Posterior cingulate gyrus (tissue), 11 donors: ENCODE measurements at regions not wholly inside any gene's neighbourhood (a gene's known extent, or its start where the extent isn't known, plus 50 kb on each side); places are given as distances from the start of the nearest gene placed in this dataset.
A peak's percentile ranks its signal among the peaks of the same experiment; 100 is the strongest.

Experiments
- DNase-seq, 10 donors: peaks; one replicate each; pipeline versions ENCODE4 v3.0.0 to v3.0.0-alpha.2; 2020 to 2021; ENCODE audit warnings: mixed read lengths in 3 of 10
- intact Hi-C: fragments of 100-400 bp; cut with DNase I; formaldehyde crosslinking; loops from one replicate; pipeline ENCODE4 v1.15.1; 2023

DNA sequence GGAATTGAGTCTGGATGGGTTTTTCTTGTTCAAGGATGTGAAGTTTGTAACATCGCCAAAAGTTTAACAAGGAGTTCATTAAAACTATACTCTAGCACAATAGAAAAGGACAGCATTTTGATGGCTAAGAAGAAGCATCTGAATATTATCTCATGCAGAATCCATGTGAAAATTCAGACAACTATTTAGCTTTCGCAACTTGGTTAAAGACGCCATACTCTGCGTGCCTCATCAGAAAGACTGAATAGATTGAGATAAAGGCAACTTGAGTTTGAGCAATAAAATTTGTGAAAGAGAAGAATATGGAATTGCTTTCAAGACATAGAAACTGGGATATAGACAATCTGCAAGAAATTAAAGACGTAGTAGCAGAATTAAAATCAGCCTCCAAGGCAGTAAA, 151.1 kb upstream of the MYOCD start:
- intact Hi-C loops: no loop called here
- DNase-seq: no peak

- intact Hi-C loops: no loop called here
- DNase-seq: no peak
Observed at GRCh38 chr17:12519956-12520594, 145.6 kb upstream of the MYOCD start.

- intact Hi-C loops: no loop called here
- no peak for DNase-seq
Observed at GRCh38 chr17:12521416-12521815, 144.3 kb upstream of the MYOCD start.

DNA sequence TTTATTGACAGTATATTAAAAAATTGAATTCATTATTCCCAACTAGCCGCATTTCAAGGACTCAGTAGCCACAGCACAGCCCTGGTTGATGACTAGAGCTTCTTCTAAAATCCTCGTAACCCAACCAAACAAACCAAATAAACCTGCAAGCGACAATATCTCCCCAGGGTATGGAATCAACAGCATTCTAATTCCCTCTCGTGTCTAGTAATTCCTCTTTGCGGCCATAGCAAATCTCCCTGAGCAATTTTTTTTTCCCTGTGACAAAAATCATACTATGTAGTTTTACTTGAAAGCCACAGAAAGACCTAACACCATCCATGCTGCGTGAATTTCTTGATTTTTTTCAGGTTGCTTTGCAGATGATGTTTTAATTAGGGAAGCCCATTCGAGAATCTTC, 143.4 kb upstream of the MYOCD start:
- DNase-seq: no peak
- intact Hi-C loops: no loop called here

- DNase-seq: no peak
- intact Hi-C loops: no loop called here
Observed at GRCh38 chr17:12522743-12523183, 142.9 kb upstream of the MYOCD start.

GRCh38 chr17:12523244-12523643, 142.4 kb upstream of the MYOCD start:
- intact Hi-C loops: no loop called here

GRCh38 chr17:12528036-12528435, 137.7 kb upstream of the MYOCD start:
- DNase-seq: no peak
- intact Hi-C loops: no loop called here

More at GRCh38 chr17:12523244-12523643, 142.4 kb upstream of the MYOCD start:
- DNase-seq: no peak

- intact Hi-C loops: no loop called here
- DNase-seq: no peak
Observed at GRCh38 chr17:12530161-12530560, 135.5 kb upstream of the MYOCD start.

DNA sequence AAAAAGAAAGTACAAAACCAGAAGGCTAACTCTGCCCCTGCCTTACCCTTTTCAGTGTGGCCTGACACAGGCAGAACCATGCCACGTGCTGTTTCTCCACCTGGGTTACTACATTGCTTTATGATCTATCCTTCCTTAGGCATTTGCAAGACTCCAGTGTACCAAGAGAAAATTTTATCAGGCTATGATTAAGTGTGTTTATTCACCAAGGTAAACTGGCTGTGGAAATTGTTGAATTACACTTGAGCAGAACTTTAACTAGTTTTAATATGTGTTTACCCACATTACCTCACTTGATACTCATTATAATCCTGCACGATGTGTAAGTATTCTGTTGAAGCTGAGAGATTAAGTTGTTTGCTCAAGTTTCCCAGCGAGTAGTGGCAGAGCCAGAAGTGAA, 129.7 kb upstream of the MYOCD start:
- intact Hi-C loops: no loop called here
- DNase-seq: no peak

- intact Hi-C loops: no loop called here
- no peak for DNase-seq
Observed at GRCh38 chr17:12536472-12536871, 129.2 kb upstream of the MYOCD start.

- no peak for DNase-seq
- intact Hi-C loops: no loop called here
Observed at GRCh38 chr17:12537436-12537835, 128.3 kb upstream of the MYOCD start.

GRCh38 chr17:12538003-12538402, 127.7 kb upstream of the MYOCD start:
- DNase-seq: no peak
- intact Hi-C loops: no loop called here

DNA sequence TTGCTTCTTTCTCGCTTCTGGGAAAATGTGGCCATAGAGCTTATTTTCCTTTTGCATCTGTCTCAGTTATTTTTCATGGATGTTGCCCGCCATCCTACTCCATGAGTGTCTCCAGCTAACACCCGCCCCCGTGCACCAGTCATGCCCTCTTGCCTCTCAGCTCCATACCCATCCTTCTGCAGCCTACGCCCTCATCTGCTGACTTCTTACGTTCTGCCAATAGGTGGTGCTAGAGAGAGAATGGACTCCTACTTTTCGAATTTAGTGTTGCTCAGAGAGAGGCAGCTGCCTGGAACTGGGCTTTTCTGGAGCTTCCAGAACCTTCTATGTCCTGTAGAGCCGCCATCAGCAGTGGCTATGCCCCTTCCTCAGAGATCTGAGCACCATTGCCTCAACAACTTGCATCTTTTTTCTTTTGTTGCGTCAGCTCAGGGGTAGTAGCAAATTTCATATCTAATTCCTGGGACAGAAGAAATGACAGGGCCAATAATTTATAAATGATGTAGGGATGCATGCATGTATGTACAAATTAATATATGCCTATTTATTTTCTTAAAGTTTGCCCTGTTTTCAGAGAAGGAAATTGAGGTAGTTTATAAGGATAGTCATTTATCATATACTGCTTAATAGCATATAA, 119.7 kb upstream of the MYOCD start:
- DNase-seq: peak in 3 of 10 donors; percentile 10 to 73 (median 18)
- intact Hi-C loops: loop anchor here (10.0 kb wide), 1 partner anchor 119 kb away; the partner anchor contains the start of gene MYOCD

- intact Hi-C loops: loop anchor here (10.0 kb wide), 1 partner anchor 118 kb away; the partner anchor contains the start of gene MYOCD
- DNase-seq: no peak
Observed at GRCh38 chr17:12546983-12547382, 118.7 kb upstream of the MYOCD start.

GRCh38 chr17:12547831-12548230, 117.9 kb upstream of the MYOCD start:
- no peak for DNase-seq
- intact Hi-C loops: loop anchor here (10.0 kb wide), 1 partner anchor 117 kb away; the partner anchor contains the start of gene MYOCD

DNA sequence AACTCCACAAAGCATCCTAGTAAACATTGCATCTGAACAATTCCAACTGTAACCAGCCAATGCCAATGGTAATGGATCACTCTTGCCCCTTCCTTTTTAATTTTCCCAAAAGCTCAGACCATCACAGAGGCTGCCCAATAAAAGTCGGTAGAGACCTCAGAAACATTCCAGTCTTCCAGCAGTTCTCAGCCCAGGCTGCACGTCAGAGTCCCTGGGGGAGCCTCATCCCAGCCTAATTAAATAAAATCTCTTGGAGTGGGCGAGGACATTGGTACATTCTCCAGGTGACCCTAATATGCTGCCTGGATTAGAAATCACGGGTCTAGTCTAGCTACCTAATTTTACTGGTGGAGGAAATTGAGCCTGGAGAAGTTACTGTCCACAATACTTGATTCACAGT, 117.1 kb upstream of the MYOCD start:
- intact Hi-C loops: loop anchor here (10.0 kb wide), 1 partner anchor 116 kb away; the partner anchor contains the start of gene MYOCD
- DNase-seq: no peak

DNA sequence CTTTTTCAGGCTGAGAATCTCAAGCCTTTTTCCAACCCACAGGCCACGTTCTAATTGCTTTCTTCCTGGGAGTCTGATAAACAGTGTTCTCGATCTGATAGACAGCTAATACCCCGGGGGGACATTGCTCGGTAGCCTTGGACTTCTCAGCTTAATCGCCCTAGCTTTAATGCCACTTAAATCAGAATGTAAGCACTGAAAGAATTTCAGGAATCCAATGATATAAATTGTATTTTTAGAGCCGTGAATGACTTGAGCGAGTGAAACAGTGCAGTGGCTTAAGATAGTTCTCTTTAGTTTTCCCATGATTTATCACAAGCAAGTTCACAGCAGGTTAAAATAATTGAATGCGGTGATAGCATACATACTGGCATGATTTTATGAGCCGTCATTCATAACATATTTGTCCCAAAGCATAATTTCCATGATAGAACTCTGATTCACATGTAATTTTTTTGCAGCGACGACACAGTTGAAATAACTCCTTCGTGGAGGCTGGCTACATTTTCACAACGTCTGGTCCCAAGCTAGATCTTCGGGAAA, 116.1 kb upstream of the MYOCD start:
- DNase-seq: no peak
- intact Hi-C loops: loop anchor here (10.0 kb wide), 1 partner anchor 115 kb away; the partner anchor contains the start of gene MYOCD

DNA sequence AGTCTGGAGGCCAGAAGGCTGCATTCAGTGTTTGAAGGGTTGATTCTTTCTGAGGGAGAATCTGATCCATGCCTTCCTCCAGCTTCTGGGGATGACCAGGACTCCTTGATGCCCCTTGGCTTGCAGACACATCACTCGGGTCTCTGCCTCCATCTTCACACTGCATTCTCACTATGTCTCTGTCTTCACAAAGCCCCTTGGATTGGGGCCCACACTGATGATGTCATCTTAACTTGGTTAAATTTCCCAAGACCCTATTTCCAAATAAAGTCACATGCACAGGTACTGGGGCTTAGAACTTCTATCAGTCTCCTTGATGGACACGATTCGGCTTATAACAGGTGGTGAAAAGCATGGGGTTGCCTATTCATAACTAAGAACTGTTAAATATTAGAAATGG, 112.1 kb upstream of the MYOCD start:
- intact Hi-C loops: no loop called here
- DNase-seq: no peak

DNA sequence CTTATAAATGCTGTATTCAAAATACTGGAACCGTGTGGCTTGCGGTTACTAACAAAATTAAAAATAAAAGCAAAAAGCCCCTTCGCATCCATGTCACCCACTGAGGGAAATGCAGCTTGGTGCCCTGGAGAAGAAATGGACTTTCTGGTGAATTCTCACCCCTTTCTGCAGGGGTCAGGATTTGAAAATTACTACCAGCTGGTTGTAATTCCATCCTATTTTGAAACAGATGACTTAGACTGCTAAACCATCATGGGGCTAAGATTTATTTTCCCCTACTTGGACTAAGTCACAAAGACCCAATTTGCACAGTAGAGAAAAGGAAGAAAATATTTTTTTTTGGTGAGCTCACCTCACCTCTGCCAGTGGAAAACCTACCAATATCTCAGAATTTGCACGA, 111.4 kb upstream of the MYOCD start:
- no peak for DNase-seq
- intact Hi-C loops: no loop called here

GRCh38 chr17:12566291-12566690, 99.4 kb upstream of the MYOCD start:
- DNase-seq: no peak
- intact Hi-C loops: no loop called here
